NT2/D1 (cell line): ENCODE measurements at regions not wholly inside any gene's neighbourhood (a gene's known extent, or its start where the extent isn't known, plus 50 kb on each side); places are given as distances from the start of the nearest gene placed in this dataset.

Source experiments
- YY1 ChIP-seq: IDR thresholded peaks from 2 replicates; pipeline ENCODE4 v1.6.1; 2011; ENCODE audit not compliant: insufficient read length, insufficient read depth
- ZNF274 ChIP-seq: IDR thresholded peaks from 2 replicates; pipeline ENCODE4 v1.6.1; 2011; ENCODE audit warnings: mild to moderate bottlenecking, low read depth, low read length

DNA sequence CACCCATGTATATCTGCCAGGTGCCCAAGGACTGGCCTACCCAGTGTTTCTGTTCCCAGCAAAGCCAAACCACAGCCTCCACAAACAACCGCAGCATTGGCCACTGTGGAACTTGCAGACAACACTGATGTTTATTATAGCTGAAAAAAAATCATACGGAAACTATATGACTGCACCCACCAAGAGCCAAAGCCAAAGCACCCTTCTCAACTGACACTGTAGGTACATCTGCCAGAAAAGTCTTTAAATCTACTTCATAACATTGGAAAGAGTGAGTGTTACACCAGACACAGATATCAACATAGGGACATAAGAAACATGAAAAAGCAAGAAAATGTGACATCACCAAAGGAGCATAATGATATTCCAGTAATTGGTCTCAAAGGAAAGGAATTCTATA, 428.0 kb downstream of the PSAT1 start:
- no peak for TF ChIP-seq ZNF274
- TF ChIP-seq YY1: no peak
